ENCODE measurements at regions not wholly inside any gene's neighbourhood (a gene's known extent, or its start where the extent isn't known, plus 50 kb on each side); places are given as distances from the start of the nearest gene placed in this dataset.

- no peaks in the 10 kb centered on the region for H3K27me3 ChIP-seq (replicated peaks; ENCODE audit: insufficient read depth)
- no peaks in the 10 kb centered on the region for H3K4me1 ChIP-seq (ENCODE audit: control insufficient read depth in 1 of 2, low read depth in 2 of 2)
- TF ChIP-seq CTCF (IDR thresholded peaks at IDR 0.05), result no peak
- no peaks in the 10 kb centered on the region for H3K36me3 ChIP-seq
- no peak for ATAC-seq (ENCODE audit: insufficient number of reproducible peaks, low FRiP score, low read depth)
- no peak overlapping the region for H3K27ac ChIP-seq
- H3K4me3 ChIP-seq, result no peak overlapping the region
- no peaks in the 10 kb centered on the region for H3K9me3 ChIP-seq
- no peak for DNase-seq (ENCODE audit: low spot score)
Observed at GRCh38 chr3:82736696-82737277, 975.3 kb upstream of the GBE1 start.

- no peak for DNase-seq (ENCODE audit: low spot score)
- Histone ChIP-seq H3K27me3 (replicated peaks; ENCODE audit: insufficient read depth) (no peaks in the 10 kb centered on the region), H3K4me1 (ENCODE audit: control insufficient read depth in 1 of 2, low read depth in 2 of 2) (no peaks in the 10 kb centered on the region), H3K36me3 (no peaks in the 10 kb centered on the region), H3K27ac (no peak overlapping the region), H3K9me3 (no peaks in the 10 kb centered on the region), H3K4me3 (no peak overlapping the region)
- no peak for ATAC-seq (ENCODE audit: insufficient number of reproducible peaks, low FRiP score, low read depth)
- TF ChIP-seq CTCF (IDR thresholded peaks at IDR 0.05), result no peak
Observed at GRCh38 chr3:82715091-82715856, 953.8 kb upstream of the GBE1 start.

- Histone ChIP-seq H3K9me3 (no peaks in the 10 kb centered on the region), H3K27ac (no peak overlapping the region), H3K4me1 (ENCODE audit: control insufficient read depth in 1 of 2, low read depth in 2 of 2) (no peaks in the 10 kb centered on the region), H3K4me3 (no peak overlapping the region), H3K27me3 (replicated peaks; ENCODE audit: insufficient read depth) (no peaks in the 10 kb centered on the region), H3K36me3 (no peaks in the 10 kb centered on the region)
- no peak for TF ChIP-seq CTCF (IDR thresholded peaks at IDR 0.05)
- ATAC-seq (ENCODE audit: insufficient number of reproducible peaks, low FRiP score, low read depth) (no peak), DNase-seq (ENCODE audit: low spot score) (no peak)
Observed at GRCh38 chr3:82707035-82707434, 945.6 kb upstream of the GBE1 start.

- Histone ChIP-seq H3K4me3 (no peak overlapping the region), H3K9me3 (no peaks in the 10 kb centered on the region), H3K4me1 (ENCODE audit: control insufficient read depth in 1 of 2, low read depth in 2 of 2) (no peaks in the 10 kb centered on the region), H3K36me3 (no peaks in the 10 kb centered on the region), H3K27me3 (replicated peaks; ENCODE audit: insufficient read depth) (no peaks in the 10 kb centered on the region), H3K27ac (no peak overlapping the region)
- DNase-seq (ENCODE audit: low spot score) (no peak), ATAC-seq (ENCODE audit: insufficient number of reproducible peaks, low FRiP score, low read depth) (no peak)
- no peak for TF ChIP-seq CTCF (IDR thresholded peaks at IDR 0.05)
Observed at GRCh38 chr3:82685761-82686160, 924.3 kb upstream of the GBE1 start.

GRCh38 chr3:82676356-82677026, 915.0 kb upstream of the GBE1 start:
- Histone ChIP-seq H3K36me3 (no peaks in the 10 kb centered on the region), H3K4me3 (no peak overlapping the region), H3K9me3 (no peaks in the 10 kb centered on the region), H3K27ac (no peak overlapping the region), H3K4me1 (ENCODE audit: control insufficient read depth in 1 of 2, low read depth in 2 of 2) (no peaks in the 10 kb centered on the region), H3K27me3 (replicated peaks; ENCODE audit: insufficient read depth) (no peaks in the 10 kb centered on the region)
- no peak for ATAC-seq (ENCODE audit: insufficient number of reproducible peaks, low FRiP score, low read depth)
- no peak for TF ChIP-seq CTCF (IDR thresholded peaks at IDR 0.05)
- no peak for DNase-seq (ENCODE audit: low spot score)

Data from thoracic aorta (tissue), 2 donors.